Ureter (tissue), 1 donor: ENCODE measurements at regions not wholly inside any gene's neighbourhood (a gene's known extent, or its start where the extent isn't known, plus 50 kb on each side); places are given as distances from the start of the nearest gene placed in this dataset.

Experiments
- DNase-seq: peaks from one replicate; pipeline ENCODE4 v3.0.0-alpha.2; 2020; ENCODE audit warnings: low spot score
- donor health status: DM: yes; HTN: yes; CAD: no.

DNA sequence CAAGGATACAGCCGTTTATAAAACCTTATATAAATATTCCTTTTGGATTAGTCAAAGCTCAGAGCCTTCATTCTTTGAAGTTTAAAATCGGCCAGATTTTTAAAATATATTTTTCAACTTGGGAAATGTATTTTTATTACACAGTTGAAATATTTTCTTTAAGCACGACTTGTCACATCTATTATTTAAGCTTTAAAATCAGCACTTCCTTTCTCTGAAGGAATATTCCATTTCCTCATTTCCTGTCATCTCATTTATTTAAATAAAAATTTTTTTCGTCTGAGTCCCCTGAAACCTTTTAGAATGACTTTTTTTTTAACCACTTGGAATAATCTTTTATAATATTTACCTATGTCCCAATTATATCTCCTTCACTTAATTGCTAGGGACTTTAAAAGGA is 107.5 kb upstream of the PDE3A start:
- no peak for DNase-seq

DNA sequence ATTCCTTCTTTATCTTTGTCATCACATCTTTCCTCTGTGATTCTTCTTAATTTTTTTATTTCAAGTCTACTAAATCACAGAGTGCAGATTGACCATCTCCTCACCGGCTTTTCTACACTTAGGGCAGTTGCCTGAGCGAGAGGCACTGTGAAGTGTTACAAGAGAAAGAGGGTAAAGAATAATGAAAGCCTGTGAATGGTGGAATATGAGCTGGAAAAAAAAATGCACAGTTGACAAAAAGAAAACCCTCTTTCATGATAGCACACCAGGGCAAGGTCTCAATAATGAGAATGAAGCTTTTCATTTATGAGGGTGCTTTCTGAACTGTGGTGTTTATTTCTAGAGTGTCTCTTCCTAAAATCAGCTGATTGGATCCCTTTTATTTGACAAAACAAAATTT is 106.2 kb upstream of the PDE3A start:
- DNase-seq: no peak

DNA sequence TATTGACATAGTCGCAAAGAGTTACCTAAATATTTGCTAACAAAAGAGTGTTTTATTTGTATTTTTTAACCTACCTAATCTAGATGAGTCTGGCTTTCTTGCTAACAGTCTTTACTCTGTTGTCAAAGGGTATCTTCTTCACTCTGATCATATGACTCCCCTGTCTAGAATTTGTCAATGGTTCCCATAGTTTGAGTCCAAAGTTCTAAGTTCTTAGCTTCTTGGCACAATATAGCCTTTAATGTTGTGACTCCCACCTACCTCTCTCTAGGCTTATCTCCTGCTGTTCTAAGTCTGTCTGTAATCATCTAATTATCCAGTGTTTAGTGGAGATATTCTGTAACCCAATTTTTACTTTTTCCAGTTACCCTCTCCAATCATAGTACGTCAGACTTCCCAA is 104.3 kb upstream of the PDE3A start:
- DNase-seq: no peak

DNA sequence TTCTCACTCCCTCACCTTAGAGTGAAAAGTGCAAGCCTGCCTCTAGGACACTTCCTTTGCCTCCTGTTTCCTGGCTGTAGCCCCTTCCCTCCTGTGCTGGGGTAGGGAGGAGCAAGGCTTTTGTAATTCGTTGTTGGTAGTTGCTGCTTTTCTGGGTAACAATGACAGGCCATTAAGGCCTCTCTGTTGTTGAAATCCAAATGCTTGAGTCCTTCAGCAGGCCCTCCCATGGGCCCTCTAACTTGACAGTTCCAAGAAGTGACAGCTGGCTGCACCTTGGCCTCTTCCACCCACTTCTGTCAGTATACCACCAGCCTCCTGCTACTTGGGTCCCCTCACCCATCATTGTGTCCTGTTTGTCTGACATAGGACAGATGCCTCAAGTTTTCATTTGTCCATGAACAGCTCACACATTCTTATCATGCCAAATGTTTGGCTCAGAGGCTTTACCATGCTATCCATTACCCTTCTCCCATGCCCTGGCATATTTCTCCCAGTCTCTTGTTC is 103.7 kb upstream of the PDE3A start:
- no peak for DNase-seq

DNA sequence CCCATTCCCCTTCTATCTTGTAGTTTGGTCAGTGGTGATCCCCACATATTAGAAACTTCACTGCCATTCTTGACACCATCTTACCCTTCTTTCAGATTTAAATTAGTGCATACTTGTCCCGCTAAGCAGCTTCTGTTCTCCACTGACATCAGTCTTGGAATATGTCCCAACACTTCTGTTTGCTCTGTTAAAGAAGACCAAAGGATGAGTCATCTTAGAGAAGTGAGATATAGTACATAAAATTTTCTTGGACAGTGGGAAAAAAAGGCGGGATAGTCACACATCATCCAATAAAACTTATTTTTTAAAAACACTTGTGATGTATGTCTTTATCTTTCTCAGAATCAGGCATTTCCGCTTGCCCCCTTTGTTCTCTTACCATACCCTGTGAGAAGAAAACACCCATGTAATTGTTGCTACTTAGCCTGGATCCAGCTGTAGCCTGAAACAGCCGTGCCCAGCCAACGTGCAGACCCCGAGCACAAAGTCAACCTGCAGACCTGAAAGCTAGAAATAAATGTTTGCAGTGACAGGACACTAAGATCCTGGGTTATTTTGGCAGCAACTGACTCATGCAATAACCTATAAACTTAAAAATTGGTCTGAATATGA is 100.1 kb upstream of the PDE3A start:
- DNase-seq: no peak

DNA sequence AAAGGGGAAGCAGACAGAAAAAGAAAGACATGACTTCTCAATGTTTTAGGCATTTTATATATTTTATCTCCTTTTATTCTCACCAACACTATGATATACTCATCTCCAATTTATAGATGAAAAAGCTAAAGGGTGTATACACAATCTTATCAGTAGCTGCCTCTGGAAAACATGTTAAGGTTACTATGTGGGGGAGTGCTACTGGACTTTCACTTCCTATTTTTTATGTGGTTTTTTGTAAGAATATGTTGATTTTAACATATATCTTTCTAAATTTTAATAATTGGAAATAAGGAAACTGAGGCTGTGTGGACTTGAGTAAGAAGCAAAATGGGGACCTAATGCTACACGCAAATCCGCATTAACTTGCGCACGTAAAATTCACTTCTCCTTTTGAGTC is 99.6 kb upstream of the PDE3A start:
- DNase-seq: no peak

DNA sequence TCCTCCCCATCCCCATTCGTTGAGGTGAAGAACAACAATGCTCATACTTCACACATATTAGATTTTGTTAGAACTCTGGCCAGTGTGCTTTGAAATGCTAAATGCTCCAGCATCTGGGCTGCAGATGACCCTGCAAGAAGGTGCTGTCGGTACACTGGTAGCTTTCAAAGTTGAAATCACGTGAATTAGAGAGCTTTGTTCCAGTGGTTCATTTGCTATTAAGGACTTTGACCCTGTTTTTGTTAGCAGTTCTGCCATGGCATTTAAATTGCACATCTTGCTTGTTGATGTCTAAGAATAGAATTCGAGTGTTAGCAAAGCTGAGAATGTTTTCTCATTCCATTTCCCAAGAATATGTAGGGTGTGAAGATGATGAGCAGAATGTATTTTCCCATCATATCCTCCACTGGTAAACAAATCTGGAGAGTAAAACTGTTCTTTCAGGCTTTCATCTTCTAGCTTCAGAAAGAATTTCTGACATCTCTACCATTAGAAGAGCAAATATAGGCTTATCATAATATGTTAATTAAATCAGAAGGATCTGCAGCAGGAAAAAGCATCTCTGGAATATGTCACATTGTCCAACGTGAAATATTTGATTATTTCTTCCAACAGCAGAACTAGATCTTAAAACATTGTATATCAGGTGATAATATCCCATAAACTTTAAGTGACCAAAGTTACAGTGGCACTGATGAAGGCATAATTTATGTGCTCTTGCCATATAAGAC is 98.8 kb upstream of the PDE3A start:
- no peak for DNase-seq

DNA sequence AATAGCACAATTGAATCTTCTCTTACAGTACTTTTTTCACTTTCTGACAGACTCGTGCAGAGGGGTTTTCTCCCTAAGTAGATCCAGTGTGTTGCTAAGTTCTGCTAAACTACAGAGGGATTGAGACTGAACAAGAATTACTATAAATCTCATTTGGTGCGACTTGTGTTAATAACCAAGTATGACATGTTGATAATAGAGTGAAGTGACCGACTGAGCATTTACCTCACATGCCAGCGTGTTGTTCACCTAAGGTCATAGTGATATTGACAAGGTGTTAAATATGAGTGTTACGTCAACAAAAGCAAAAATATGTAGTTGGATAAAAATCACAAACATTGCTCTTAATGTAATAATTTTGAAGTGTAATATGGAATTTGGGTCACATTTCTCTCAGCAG is 97.8 kb upstream of the PDE3A start:
- DNase-seq: no peak

DNA sequence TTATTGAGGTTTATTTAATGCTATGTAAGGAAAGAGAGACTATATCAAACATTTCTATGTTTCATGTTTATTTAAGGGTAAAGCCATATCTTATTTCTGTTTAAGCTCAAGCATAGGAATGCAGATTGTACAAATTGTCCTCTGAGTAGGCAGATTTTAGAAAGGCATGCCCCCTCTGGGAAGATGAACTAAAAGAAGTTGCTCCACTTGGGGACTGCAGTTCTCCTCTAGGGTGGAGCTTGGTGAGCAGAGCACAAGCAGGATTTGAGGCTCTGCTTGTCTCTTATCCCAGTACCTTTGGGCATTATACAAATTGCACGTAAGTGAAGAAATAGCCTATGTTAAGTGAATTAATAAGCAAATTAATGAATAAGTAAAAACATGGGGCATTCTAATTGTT is 96.2 kb upstream of the PDE3A start:
- DNase-seq: no peak

DNA sequence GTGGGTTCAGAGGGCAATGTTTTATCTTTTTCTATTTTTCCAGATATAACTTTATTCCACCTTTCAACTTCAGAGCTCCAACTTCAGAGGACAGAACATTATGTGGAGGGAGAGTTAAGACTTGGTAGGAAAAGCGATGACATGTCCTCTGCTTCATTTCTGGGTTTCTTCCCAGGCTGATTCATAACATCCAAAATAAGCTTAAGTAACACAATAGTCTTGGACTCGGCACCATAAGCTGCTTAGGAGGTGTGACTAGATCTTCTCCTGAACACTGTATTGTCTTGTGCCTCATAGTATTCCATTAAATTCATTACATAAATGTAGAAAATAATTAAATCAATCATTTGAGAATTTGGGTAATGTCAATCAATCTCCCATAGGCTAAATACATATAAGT is 95.5 kb upstream of the PDE3A start:
- DNase-seq: no peak

DNA sequence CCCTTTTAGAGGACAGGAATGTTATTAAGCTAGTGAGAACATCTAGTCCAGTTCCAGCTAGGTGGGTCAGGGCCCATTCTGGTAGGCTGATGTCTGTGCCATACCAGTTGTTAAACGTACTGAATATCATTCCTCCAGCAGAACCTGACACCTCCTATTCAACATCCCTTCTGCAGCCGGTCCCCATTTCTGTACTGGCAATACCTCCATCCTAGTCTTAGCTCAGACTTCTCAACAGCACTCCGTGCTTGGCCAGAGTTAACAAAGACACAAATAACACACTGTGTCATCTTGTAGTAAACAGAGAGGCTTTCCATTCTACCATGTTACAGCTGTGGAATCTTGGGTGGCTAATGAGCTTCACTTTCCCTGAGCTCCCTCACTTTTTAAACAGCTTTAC is 94.3 kb upstream of the PDE3A start:
- DNase-seq: no peak

DNA sequence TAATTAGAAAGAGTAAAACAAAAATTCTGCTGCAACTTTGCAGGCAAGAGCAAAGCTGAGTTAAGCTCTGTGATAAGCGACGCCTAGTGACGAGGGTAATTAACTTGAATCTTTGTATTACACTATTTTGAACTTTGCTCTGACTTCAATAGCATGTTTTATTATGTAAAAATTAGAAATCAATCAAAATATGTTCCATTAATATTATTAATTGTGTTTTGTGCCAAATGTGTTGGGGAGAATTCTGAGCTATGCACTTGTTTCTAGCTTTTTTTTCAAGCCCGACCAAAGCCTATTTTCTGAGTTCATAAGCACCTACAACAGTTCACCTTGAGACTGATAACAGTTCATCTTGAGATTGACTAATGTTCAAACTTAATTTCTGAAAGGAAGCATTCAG is 90.1 kb upstream of the PDE3A start:
- no peak for DNase-seq

DNA sequence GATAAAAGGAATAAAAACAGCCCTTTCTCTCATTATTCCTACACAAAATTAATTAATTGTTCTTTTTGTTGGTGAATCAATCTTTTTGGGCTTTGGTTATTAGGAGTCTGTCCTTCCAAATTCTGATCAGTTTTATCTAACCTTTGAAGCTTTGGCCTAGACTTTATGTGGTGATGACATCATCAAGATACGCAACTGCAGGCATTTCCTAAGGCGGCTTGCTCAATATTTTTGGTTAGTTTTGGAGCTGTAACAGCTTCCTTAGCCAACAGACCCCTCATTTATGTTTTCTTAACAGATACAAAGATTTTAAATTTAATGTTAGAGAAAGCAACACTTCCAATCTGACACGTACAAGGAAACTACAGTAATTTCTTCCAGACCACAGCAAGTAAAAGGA is 87.8 kb upstream of the PDE3A start:
- DNase-seq: no peak

DNA sequence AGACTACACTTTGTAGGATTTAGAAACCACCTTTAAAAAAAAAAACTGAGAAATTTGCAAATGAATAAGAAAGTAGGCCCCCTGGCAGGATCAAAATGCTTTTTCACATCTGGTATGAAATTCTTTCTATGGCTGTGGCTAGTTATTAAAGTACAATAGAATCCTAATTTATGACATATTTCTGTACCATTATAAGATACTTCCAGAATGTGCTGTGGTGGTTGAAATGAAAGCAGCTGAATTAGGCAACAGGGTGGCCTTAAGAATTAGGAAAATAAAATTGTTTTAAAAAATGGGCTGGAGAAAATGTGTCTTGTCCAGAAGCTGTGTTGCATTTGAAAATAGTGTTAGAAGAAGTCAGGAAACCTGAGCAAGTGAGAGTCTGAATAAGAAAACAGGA is 85.9 kb upstream of the PDE3A start:
- no peak for DNase-seq

DNA sequence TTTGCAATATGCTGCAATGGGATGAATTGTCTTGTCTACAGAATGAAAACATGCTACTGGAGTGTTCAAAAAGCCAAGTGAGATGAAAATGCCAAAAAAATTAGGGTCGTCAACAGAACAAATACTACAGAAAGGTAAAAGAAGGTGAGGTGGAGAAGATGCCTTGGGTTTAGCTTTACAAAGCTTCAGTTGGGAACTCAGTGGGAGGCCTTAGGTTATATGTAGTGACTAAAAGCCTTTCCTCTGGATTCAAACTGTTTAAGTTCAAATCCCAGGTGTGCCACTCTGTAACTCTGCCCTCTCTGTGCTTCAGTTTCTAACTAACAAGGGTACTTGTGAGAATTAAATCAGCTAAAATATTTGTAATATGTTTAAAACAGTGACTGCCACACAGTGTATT is 84.9 kb upstream of the PDE3A start:
- DNase-seq: no peak

DNA sequence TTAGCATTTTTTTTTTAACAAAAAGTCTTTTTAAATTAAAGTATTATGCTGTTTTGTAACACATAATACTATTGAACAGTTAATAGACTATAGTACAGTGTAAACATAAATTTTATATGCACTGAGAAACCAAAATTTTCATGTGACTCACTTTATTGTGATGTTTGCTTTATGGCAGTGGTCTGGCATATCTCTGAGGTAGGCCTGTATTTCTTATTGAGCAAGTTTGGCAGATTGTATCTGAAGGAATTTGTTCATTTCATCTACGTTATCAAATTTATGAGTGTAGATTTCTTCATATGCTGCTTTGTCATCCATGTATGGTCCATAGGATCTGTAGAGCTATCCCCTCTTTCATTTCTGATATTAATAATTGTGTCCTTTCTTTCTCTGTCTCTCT is 78.8 kb upstream of the PDE3A start:
- DNase-seq: no peak

DNA sequence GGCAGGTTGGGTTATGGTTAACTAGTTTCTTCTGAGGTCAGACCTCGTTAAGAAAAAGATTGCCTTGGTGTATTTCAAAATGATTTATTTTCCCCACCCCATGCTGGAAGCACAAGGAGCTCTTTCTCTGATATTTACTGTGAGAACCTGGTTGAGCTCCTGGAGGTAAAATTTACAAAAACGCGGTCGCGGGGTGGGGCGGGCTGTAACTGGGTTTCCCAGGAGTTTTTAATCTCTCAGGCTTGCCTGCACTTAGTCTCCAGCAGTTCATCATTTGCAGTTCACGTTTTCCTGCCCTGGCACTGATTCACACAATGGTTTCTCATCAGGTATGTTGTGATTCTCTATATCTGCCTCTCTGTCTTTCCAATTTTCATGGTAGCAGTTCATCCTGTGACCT is 67.9 kb upstream of the PDE3A start:
- no peak for DNase-seq

DNA sequence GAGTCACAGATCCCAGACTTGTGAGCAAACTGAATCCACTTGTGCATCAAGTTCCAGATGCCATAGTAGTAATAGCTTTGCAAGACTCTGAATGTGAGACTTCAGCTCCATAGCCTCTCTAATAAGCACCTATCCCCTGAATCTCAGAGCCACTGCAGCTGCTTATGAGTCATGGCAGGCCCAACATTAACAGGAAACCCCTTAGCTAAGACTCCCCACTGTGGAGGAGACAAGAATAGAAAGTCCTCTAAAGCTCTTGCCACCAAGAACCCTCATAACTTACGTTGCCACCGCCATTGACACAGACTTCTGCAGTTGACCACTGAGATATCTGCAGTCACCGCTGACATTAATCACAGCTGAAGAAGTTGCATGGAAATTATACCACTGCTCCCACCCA is 62.9 kb upstream of the PDE3A start:
- no peak for DNase-seq

DNA sequence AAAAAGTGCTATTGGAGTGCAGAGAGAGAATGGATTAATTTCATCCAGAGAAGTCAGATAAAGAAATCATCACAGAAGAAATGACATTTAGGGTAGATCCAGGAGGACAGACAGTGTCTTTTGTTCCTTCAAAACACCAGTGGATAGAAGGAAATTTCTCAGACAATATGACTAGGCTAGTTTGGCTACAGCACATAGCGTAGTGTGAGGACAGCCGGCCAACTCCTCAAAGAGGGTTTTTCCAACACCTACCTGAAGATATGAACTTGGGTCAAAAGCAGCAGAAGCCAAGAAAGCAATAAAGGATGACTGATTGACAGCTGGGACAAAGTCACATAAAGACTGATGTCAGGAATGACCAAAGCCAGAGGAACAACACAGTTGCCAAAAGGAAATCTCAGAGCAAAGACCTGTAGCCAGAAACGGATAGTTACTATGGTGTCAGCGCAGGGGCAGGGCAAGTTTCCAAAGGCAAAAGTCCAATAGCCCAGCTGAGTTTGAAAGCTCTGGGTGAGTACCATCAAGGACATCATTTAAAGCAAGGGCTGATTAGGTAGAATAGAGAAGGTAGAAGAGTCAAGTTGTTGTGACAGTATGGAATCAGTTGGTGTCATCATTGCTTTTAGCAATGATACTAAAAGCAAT is 58.7 kb upstream of the PDE3A start:
- DNase-seq: no peak

DNA sequence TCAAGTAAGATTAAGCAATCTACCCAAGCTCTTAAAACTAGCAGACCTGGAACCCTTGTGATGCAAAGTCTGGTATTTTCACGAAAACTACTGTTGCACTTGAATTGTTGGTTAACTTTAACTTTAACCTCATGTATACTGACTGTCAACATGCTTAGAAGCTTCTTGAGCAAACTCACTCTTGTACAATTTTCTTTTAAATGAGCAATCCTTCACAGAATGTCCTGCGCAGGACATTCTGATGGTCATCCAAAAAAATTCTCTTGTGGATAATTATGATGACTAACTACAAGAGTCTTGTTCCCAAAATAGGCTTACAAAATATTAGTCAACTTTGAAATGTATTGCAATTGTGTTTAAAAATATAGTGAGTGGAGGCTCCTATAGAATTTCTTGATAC is 54.0 kb upstream of the PDE3A start:
- no peak for DNase-seq

DNA sequence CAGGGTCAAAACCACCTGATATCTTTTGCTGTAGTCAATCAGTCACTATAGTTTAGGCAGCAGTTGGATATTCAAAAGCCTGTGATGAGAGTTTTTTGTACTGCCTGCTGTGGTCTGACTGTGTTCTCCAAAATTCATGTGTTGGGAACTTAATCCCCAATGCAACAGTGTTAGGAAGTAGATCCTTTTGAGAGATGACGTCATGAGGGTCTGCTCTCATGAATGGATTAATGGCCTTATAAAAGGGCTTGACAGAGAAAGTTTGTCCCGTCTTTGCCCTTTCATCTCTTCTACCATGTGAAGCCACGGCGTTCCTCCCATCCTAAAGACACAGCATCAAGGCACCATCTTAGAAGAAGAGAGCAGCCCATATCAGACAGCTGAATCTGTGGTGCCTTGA is 50.8 kb upstream of the PDE3A start:
- DNase-seq: no peak
